Inferior parietal cortex (tissue), 1 donor: ENCODE measurements at regions not wholly inside any gene's neighbourhood (a gene's known extent, or its start where the extent isn't known, plus 50 kb on each side); places are given as distances from the start of the nearest gene placed in this dataset.

Experiments used
- DNase-seq: peaks from one replicate; pipeline ENCODE4 v3.0.0-alpha.2; 2016; ENCODE audit errors: extremely low spot score

DNA sequence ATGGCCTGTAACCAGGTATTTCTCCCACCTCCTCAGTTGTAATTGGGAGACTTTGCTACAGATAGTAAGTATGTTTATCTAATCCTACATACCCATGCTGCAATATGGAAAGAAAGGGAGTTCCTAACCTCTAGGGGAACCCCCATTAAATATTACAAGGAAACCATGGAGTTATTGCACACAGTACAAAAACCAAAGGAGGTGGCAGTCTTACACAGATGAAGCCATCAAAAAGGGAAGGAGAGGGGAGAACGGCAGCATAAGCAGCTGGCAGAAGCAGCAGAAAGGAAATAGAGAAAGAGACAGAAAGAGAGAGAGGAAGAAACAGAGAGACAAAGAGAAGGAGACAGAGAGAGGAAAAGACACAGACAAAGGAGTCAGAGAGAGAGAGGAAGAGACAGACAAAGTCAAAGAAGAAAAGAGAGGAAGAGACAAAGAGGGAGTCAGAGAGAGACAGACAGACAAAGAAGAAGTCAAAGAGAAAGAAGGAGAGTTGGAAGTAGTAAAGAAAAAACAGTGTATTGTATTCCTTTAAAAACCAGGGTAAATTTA, 142.9 kb downstream of the FASLG start:
- DNase-seq: no peak

- DNase-seq: no peak
Observed at GRCh38 chr1:172809750-172810149, 150.8 kb downstream of the FASLG start.

GRCh38 chr1:172810480-172811175, 151.7 kb downstream of the FASLG start:
- DNase-seq: no peak

- no peak for DNase-seq
Observed at GRCh38 chr1:172811694-172812093, 152.8 kb downstream of the FASLG start.

- no peak for DNase-seq
Observed at GRCh38 chr1:172812118-172812517, 153.2 kb downstream of the FASLG start.

GRCh38 chr1:172813330-172813729, 154.4 kb downstream of the FASLG start:
- no peak for DNase-seq

- no peak for DNase-seq
Observed at GRCh38 chr1:172814428-172814827, 155.5 kb downstream of the FASLG start.

- no peak for DNase-seq
Observed at GRCh38 chr1:172815740-172816139, 156.8 kb downstream of the FASLG start.

- no peak for DNase-seq
Observed at GRCh38 chr1:172818841-172819527, 160.1 kb downstream of the FASLG start.

DNA sequence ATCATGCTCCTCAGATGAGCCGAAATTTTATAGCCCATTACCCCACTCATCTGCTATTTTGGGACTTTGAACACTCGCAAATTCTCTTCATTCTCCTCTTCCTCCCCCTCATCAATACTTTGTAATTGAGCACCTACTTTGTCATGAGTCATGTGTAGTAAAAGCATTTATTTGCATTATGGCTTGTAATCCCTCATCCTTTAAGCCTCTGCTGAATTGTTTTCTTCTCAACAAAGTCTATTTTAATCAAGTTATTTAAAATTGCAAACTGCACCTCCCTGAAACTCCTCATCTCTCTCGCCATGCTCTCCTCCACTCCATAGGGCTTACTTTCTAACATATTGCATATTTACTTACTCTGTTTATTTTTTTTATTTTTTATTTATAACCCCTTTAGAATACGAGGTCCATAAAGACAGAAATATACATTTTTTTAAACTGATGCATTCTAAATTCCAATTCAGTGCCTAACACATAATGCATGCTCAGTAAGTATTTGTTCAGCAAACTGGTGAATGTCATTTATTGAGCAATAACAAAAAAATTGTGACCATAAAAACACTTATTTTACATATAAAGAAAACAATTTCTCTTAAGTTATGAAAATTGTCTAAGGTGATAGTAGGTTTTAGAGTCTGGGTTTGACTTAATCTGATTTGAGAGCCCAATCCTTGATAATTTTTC, 161.7 kb downstream of the FASLG start:
- no peak for DNase-seq

- DNase-seq: no peak
Observed at GRCh38 chr1:172821609-172822274, 162.8 kb downstream of the FASLG start.

DNA sequence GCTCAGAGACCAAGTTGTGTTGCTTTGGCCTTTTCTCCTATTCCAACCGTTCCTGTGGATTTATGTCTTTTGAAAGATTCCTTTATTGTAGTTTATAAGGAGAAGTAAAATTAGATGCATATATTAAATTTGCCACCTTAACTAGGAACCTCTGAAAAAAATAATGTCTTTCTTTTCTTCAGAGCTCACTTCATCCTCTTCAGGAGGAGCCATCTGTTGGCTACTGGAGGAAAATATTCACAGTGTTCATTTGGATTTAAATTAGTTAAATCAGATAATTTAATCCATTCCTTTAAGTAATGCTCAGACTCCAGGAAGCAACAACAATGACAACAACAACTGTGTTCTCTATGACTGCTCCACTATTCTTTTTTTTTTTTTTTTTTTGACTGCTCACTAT, 164.0 kb downstream of the FASLG start:
- DNase-seq: no peak

DNA sequence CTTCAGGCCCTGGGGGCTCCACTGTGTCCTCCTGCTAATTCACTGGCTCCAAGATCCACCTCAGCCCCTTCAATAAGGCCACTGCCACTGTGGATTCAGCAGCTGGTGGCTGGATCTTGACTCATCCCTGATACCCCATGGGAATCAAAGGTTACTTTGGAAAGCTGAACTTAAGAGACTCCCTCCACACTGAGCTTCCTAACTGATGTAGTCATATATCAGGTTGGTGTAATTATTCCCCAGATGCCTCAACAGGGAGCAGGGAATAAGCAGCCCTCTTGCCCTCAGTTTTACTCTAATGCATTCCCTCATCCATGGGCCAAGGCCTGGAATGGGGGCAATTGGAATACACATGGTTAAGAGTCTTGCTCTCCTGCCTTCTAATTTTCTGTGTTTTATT, 164.6 kb downstream of the FASLG start:
- DNase-seq: no peak

GRCh38 chr1:172824209-172824608, 165.3 kb downstream of the FASLG start:
- no peak for DNase-seq

GRCh38 chr1:172826096-172826741, 167.3 kb downstream of the FASLG start:
- peak; percentile 65 for DNase-seq

DNA sequence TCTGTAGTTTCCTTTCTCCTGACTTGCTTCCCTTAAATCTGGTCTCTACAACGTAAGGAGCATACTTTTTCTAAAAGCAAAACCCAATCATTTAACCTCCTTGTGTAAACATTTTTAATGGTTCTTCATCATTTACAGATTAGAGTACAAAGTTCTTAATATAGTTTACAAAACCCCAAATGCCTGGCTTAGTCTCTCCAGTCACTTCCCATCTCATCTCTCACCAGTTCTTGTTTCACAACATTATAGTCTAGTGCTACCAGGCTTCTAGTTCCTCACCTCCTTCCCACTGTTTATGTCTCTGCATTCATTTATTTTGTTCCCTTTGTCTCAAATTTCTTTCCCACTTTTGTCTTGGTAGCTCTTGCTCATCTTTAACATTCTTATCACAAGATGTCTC, 168.4 kb downstream of the FASLG start:
- no peak for DNase-seq

DNA sequence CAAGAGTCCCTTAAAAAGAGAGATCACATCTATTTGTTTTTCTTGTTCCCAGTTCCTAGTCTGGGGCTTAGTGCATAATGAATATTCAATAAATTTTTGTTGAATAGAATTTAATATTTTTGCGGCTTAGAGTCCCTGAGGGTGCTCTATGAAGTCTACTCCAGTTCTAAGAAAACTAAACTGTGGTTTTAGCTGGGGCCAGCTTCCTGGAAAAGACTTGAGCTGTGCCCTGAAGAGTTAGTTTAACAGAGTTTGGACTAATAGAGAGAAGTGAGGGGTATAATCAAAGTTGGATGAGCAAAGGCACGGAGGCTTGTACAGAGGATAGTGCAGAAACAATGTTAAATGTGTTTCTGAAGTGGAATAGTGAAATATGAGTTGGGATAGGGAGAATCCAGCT, 168.9 kb downstream of the FASLG start:
- DNase-seq: no peak

DNA sequence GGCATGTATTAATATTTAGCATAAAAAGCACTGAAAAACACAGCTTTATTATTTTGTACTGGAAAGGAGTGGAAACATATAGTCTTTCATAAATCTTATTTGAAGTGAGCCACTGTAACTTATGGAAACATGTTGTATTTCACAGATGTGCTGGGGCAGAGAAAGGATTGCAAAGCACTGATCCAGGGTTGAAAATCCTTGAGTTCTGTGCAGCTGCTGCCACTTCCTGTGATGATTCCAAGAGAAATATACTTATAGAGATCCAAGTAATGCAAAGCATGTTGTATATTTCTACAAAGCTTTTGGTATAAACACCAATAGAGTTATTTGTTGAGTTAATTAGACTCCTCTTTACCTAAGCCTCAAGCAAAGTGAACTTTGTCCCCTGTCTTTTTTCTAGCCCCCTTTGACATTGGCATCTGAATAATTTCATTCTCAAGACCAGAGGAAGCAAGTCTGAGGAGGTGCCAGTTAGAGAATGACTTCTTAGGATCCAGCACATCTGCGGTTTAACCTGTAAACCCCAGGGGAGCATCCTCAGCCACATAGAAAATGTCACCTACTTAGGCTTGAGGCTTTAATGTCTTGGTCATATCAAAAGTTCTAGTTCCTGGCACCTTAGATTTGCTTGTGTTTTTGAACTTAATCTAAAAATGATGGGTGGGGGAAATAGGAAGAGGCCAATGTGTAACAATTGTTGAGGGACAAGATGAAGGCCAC, 173.3 kb downstream of the FASLG start:
- no peak for DNase-seq

DNA sequence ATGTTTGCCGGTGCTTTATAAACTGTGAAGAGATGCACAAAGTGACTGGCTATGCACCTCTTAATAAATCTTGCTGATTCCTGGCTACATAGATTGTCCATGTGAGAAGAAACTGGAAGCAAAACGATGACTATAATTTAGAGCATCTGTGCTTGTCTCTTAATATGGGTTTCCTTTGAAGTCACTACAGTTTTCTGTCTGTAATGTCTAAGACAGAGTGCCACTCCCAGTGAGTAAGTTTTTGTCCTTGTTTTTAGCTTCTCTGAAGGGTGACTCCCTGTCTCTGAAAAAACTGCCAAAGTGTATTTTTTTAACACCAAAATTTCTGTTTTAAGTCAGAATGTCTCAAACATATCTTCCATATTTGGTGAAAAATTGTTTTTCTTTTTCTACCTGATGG, 175.1 kb downstream of the FASLG start:
- DNase-seq: no peak

- DNase-seq: no peak
Observed at GRCh38 chr1:172834609-172835008, 175.7 kb downstream of the FASLG start.

DNA sequence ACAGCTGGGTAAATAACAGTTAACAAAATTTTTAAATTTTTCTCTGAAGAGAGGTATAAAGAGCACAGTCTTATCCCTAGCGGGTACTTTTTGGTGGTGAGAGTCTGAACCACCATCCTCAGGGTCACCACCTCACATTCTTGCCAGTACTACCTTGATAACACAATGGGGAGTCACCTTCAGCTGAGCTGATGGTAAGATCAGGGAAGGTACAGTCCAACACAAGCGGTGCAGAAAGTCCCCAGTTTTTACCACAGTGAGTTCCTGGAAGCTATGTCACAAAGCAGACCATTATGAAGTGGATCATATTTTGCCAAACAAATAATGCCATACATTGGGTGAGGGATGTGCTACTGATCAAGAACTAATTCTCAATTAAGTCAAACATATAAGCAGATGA, 176.9 kb downstream of the FASLG start:
- DNase-seq: no peak
